CD4-positive, alpha-beta T cell (primary cell): ENCODE measurements at regions not wholly inside any gene's neighbourhood (a gene's known extent, or its start where the extent isn't known, plus 50 kb on each side); places are given as distances from the start of the nearest gene placed in this dataset.
"Not testable (repeated sequence)": the region's sequence is repeated elsewhere in the genome, so short reads cannot be mapped to it uniquely, and the experiment has no call there.

Experiments
- ATAC-seq: fragments of 200-7000 bp; cut with Tn5 transposase; one replicate; pipeline ENCODE4 v1.10.0; 2022; ENCODE audit warnings: mild to moderate bottlenecking; ENCODE audit not compliant: poor library complexity
- CTCF ChIA-PET: fragments of 350-600 bp; sonication (Branson Sonifier 250); formaldehyde crosslinking; loops from one replicate; lab custom pipeline; 2021; ENCODE audit warnings: antibody characterized with exemption, inconsistent platforms; lab: Charles Lee
- POLR2A ChIA-PET: fragments of 350-600 bp; sonication (Branson Sonifier 250); formaldehyde crosslinking; loops from one replicate; lab custom pipeline; 2021; ENCODE audit warnings: antibody characterized with exemption, inconsistent platforms; lab: Charles Lee
- DNase-seq, 14 experiments: peaks; one replicate each; pipeline ENCODE4 v3.0.0-alpha.2; 2013 to 2020; ENCODE audit warnings: mixed read lengths in 2 of 14
- H3K27ac ChIP-seq, 2 donors: one replicate each; pipeline versions ENCODE4 v1.5.1 to v1.7.0; 2013; ENCODE audit warnings: low read length in 2 of 2, low read depth in 1 of 2, mild to moderate bottlenecking in 1 of 2
- H3K27me3 ChIP-seq, 2 experiments: 1 replicate in 1 of 2; 2 replicates in 1 of 2; pipeline versions ENCODE4 v1.6.1 to v1.7.0; 2013; ENCODE audit warnings: low read length in 2 of 2, control low read depth in 1 of 2, mild to moderate bottlenecking in 1 of 2, moderate library complexity in 1 of 2; ENCODE audit not compliant: insufficient read depth in 2 of 2, control insufficient read depth in 1 of 2
- H3K36me3 ChIP-seq: one replicate; pipeline ENCODE4 v1.6.1; 2013; ENCODE audit warnings: low read length, control low read depth; ENCODE audit not compliant: insufficient read depth
- H3K4me1 ChIP-seq: one replicate; pipeline ENCODE4 v1.6.1; 2013; ENCODE audit warnings: low read length, control low read depth; ENCODE audit not compliant: insufficient read depth
- H3K4me3 ChIP-seq: one replicate; pipeline ENCODE4 v1.5.1; 2013; ENCODE audit warnings: mild to moderate bottlenecking, low read length, moderate library complexity
- H3K9me3 ChIP-seq, 2 experiments: 1 replicate in 1 of 2; 2 replicates in 1 of 2; pipeline versions ENCODE4 v1.6.1 to v1.7.0; 2013; ENCODE audit warnings: low read length in 2 of 2, mild to moderate bottlenecking in 2 of 2, control low read depth in 1 of 2, moderate library complexity in 1 of 2; ENCODE audit not compliant: control insufficient read depth in 1 of 2, insufficient read depth in 1 of 2
- H3K27ac Mint-ChIP-seq: one replicate; pipeline ENCODE4 v1.8.0; 2020; ENCODE audit warnings: mixed read lengths
- H3K27me3 Mint-ChIP-seq: one replicate; pipeline ENCODE4 v1.8.0; 2021; ENCODE audit warnings: mixed read lengths
- H3K36me3 Mint-ChIP-seq: one replicate; pipeline ENCODE4 v1.8.0; 2021; ENCODE audit warnings: low read depth, mixed read lengths
- H3K4me1 Mint-ChIP-seq: one replicate; pipeline ENCODE4 v1.8.0; 2021; ENCODE audit warnings: low read depth, mixed read lengths
- H3K4me3 Mint-ChIP-seq: one replicate; pipeline ENCODE4 v1.8.0; 2020; ENCODE audit warnings: mild to moderate bottlenecking, mixed read lengths
- H3K9me3 Mint-ChIP-seq: one replicate; pipeline ENCODE4 v1.8.0; 2020; ENCODE audit warnings: mixed read lengths
- intact Hi-C, 2 experiments: fragments of 100-400 bp; cut with DNase I in 1 of 2; cut with micrococcal nuclease in 1 of 2; formaldehyde crosslinking; loops; one replicate each; pipeline versions ENCODE4 v1.15.1 to v1.9.0; 2023 to 2025; cut with DNase I, micrococcal nuclease
- TF ChIP-seq, protein P1 (sequence below): fragments of 200-600 bp; IDR thresholded peaks from one replicate; pipeline ENCODE4 v1.8.0; 2022; ENCODE audit warnings: antibody characterized with exemption, mild to moderate bottlenecking

DNA sequence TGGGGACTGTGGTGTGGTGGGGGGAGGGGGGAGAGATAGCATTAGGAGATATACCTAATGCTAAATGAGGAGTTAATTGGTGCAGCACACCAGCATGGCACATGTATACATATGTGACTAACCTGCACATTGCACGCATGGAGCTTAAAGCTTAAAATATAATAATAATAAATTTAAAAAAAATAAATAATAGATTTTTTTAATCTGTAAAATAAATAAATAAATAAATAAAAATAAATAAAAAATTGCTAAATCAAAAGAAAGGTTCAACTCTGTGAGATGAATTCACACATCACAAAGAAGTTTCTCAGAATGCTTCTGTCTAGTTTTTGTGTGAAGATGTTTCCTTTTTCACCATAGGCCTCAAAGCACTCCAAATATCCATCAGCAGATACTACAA, 1793.7 kb downstream of the UQCRFS1 start:
- H3K4me3 ChIP-seq, POLR2A ChIA-PET, intact Hi-C loops, H3K9me3 ChIP-seq, H3K27ac Mint-ChIP-seq, H3K27ac ChIP-seq, H3K36me3 Mint-ChIP-seq, H3K27me3 Mint-ChIP-seq, CTCF ChIA-PET, H3K4me1 ChIP-seq, DNase-seq, H3K27me3 ChIP-seq, H3K36me3 ChIP-seq, H3K4me3 Mint-ChIP-seq, H3K4me1 Mint-ChIP-seq, ATAC-seq: not testable (repeated sequence)
- peaks cover 19% of the 10 kb centered on the region for H3K9me3 Mint-ChIP-seq

DNA sequence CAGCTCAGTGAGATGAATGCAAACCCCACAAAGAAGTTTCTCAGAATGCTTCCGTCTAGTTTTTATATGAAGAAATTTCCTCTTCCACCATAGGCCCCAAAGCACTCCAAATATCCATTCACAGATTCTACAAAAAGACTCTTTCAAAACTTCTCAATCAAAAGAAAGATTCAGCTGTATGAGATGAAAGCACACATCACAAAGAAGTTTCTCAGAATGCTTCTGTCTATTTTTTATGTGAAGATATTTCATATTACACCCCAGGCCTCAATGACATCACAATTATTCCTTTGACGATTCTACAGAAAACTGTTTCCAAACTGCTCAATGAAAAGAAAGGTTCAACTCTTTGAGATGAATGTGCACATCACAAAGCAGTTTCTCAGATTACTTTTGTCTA, 1819.4 kb downstream of the UQCRFS1 start:
- no peak for DNase-seq
- Histone ChIP-seq H3K9me3 (peaks cover 3 to 16% of the 10 kb centered on the region in 2 experiments), H3K27ac (no peak overlapping the region), H3K36me3 (no peaks in the 10 kb centered on the region), H3K4me3 (no peak overlapping the region), H3K27me3 (no peaks in the 10 kb centered on the region), H3K4me1 (no peaks in the 10 kb centered on the region)
- POLR2A ChIA-PET: no interaction called here
- Mint-ChIP-seq H3K9me3 (peaks cover 55% of the 10 kb centered on the region), H3K4me1 (no peaks in the 10 kb centered on the region), H3K36me3 (peaks cover 20% of the 10 kb centered on the region), H3K27ac (no peak overlapping the region), H3K4me3 (no peak overlapping the region), H3K27me3 (no peaks in the 10 kb centered on the region)
- TF ChIP-seq, protein P1, sequence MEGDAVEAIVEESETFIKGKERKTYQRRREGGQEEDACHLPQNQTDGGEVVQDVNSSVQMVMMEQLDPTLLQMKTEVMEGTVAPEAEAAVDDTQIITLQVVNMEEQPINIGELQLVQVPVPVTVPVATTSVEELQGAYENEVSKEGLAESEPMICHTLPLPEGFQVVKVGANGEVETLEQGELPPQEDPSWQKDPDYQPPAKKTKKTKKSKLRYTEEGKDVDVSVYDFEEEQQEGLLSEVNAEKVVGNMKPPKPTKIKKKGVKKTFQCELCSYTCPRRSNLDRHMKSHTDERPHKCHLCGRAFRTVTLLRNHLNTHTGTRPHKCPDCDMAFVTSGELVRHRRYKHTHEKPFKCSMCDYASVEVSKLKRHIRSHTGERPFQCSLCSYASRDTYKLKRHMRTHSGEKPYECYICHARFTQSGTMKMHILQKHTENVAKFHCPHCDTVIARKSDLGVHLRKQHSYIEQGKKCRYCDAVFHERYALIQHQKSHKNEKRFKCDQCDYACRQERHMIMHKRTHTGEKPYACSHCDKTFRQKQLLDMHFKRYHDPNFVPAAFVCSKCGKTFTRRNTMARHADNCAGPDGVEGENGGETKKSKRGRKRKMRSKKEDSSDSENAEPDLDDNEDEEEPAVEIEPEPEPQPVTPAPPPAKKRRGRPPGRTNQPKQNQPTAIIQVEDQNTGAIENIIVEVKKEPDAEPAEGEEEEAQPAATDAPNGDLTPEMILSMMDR: no peak
- CTCF ChIA-PET: no interaction called here
- intact Hi-C loops: no loop called here
- ATAC-seq: no peak

DNA sequence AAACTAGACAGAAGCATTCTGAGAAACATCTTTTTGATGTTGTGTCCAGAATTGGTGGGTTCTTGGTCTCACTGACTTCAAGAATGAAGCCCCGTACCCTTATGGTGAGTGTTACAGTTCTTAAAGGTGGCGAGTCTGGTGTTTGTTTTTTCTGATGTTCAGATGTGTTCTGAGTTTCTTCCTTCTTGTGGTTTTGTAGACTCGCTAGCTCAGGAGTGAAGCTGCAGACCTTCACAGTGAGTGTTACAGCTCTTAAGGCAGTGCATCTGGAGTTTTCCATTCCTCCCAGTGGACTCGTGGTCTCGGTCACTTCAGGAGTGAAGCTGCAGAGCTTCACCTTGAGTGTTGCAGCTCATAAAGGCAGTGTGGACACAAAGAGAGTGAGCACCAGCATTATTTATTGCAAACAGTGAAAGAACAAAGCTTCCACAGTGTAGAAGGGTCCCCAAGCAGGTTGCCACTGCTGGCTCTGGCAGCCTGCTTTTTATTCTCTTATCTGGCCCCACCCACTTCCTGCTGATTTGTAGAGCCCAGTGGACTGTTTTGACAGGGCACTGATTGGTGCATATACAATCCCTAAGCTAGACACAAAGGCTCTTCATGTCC, 1820.8 kb downstream of the UQCRFS1 start:
- no peaks in the 10 kb centered on the region for H3K27me3 Mint-ChIP-seq
- H3K4me3 Mint-ChIP-seq: no peak overlapping the region
- DNase-seq (no peak), ATAC-seq (no peak)
- H3K27ac Mint-ChIP-seq: no peak overlapping the region
- H3K36me3 ChIP-seq: no peaks in the 10 kb centered on the region
- H3K4me3 ChIP-seq: no peak overlapping the region
- ChIA-PET CTCF (no interaction called here), POLR2A (no interaction called here)
- peaks cover 53% of the 10 kb centered on the region for H3K9me3 Mint-ChIP-seq
- H3K4me1 ChIP-seq: no peaks in the 10 kb centered on the region
- H3K36me3 Mint-ChIP-seq: peaks cover 32% of the 10 kb centered on the region
- H3K27ac ChIP-seq: no peak overlapping the region
- no peaks in the 10 kb centered on the region for H3K4me1 Mint-ChIP-seq
- no peaks in the 10 kb centered on the region for H3K27me3 ChIP-seq
- intact Hi-C loops: no loop called here
- TF ChIP-seq, protein P1: no peak
- peaks cover 3 to 20% of the 10 kb centered on the region in 2 experiments for H3K9me3 ChIP-seq

DNA sequence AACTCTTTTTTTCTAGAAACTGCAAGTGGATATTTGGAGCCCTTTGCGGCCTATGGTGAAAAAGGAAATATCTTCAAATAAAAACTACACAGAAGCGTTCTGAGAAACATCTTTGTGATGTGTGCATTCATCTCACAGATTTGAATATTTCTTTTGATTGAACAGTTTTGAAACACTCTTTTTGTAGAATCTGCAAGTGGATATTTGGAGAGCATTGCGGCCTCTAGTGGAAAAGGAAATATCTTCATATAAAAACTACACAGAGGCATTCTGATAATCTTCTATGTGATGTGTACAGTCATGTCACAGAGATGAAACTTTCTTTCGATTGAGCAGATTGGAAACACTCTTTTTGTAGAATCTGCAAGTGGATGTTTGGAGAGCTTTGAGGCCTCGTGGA, 1833.6 kb downstream of the UQCRFS1 start:
- H3K36me3 ChIP-seq, H3K4me1 Mint-ChIP-seq, H3K27me3 Mint-ChIP-seq, H3K4me3 Mint-ChIP-seq, intact Hi-C loops, H3K9me3 ChIP-seq, H3K27me3 ChIP-seq, ATAC-seq, CTCF ChIA-PET, H3K27ac Mint-ChIP-seq, H3K4me3 ChIP-seq, POLR2A ChIA-PET, H3K4me1 ChIP-seq, DNase-seq, H3K27ac ChIP-seq: not testable (repeated sequence)
- Mint-ChIP-seq H3K36me3 (peaks cover 14% of the 10 kb centered on the region), H3K9me3 (peaks cover 38% of the 10 kb centered on the region)

DNA sequence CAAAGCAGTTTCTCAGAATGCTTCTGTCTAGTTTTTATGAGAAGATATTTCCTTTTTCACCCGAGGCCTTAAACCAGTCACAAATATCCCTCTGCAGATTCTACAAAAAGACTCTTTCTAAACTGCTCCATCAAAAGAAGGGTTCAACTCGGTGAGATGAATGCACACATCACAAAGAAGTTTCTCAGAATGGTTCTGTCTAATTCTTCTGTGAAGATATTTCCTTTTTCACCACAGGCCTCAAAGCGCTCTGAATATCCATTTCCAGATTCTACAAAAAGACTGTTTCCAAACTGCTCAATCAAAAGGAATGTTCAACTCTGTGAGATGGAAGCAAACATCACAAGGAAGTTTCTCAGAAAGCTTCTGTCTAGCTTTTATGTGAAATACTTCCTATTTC, 1843.3 kb downstream of the UQCRFS1 start:
- H3K36me3 ChIP-seq, H3K27ac ChIP-seq, DNase-seq, H3K27me3 ChIP-seq, H3K4me3 ChIP-seq, CTCF ChIA-PET, H3K4me1 ChIP-seq, ATAC-seq, H3K4me3 Mint-ChIP-seq, H3K4me1 Mint-ChIP-seq, POLR2A ChIA-PET, H3K27me3 Mint-ChIP-seq, intact Hi-C loops, H3K27ac Mint-ChIP-seq: not testable (repeated sequence)
- Mint-ChIP-seq H3K36me3 (peaks cover 25% of the 10 kb centered on the region), H3K9me3 (peaks cover 58% of the 10 kb centered on the region)
- H3K9me3 ChIP-seq: peaks cover 4 to 21% of the 10 kb centered on the region in 2 experiments

DNA sequence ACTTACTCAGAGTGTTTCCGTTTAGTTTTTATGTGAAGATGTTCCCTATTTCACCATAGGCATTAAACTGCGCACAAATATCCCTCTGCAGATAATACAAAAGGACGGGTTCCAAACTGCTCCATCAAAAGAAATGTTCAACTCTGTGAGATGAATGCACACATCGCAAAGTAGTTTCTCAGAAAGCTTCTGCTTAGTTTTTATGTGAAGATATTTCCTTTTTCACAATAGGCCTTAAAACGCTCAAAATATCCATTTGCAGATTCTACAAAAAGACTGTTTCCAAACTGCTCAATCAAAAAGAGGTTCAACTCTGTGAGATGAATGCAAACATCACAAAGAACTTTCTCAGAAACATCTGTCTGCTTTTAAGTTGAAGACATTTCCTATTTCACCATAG, 1850.5 kb downstream of the UQCRFS1 start:
- POLR2A ChIA-PET, DNase-seq, H3K27me3 Mint-ChIP-seq, H3K27ac Mint-ChIP-seq, H3K4me3 Mint-ChIP-seq, H3K4me1 ChIP-seq, H3K4me3 ChIP-seq, H3K27me3 ChIP-seq, H3K4me1 Mint-ChIP-seq, intact Hi-C loops, CTCF ChIA-PET, H3K27ac ChIP-seq, ATAC-seq, H3K36me3 ChIP-seq: not testable (repeated sequence)
- peaks cover 42% of the 10 kb centered on the region for H3K36me3 Mint-ChIP-seq
- H3K9me3 ChIP-seq: peaks cover 0 to 45% of the 10 kb centered on the region in 2 experiments
- peaks cover 66% of the 10 kb centered on the region for H3K9me3 Mint-ChIP-seq
